Left cardiac atrium (tissue), 4 donors: ENCODE measurements at regions not wholly inside any gene's neighbourhood (a gene's known extent, or its start where the extent isn't known, plus 50 kb on each side); places are given as distances from the start of the nearest gene placed in this dataset.
A peak's percentile ranks its signal among the peaks of the same experiment; 100 is the strongest.

ENCODE experiments used
- ATAC-seq, 2 donors: fragments of 200-7000 bp; cut with Tn5 transposase; one replicate each; pipeline ENCODE4 v1.9.1; 2020; ENCODE audit warnings: mild to moderate bottlenecking in 2 of 2, moderate library complexity in 2 of 2
- DNase-seq: peaks from one replicate; pipeline ENCODE4 v3.0.0-alpha.2; 2020
- intact Hi-C, 2 donors: fragments of 100-400 bp; cut with DNase I; formaldehyde crosslinking; loops; one replicate each; pipeline versions ENCODE4 v1.14.1 to v1.15.1; 2022 to 2023
- donor health status: DM: no; HTN: yes; CAD: no.
- donor health status: DM: no; HTN: yes; CAD: no; lungs with severe emphysema.
- donor health status: DM: yes; HTN: yes; CAD: no.
- donor health status: Dilated cardiomyopathy.

GRCh38 chr16:64136743-64137142, 985.1 kb downstream of the CDH11 start:
- DNase-seq (no peak), ATAC-seq (no peak)
- intact Hi-C loops, result no loop called here

- ATAC-seq (no peak), DNase-seq (no peak)
- intact Hi-C loops, result no loop called here
Observed at GRCh38 chr16:64136314-64136713, 985.5 kb downstream of the CDH11 start.

- intact Hi-C loops, result no loop called here
- ATAC-seq (no peak), DNase-seq (no peak)
Observed at GRCh38 chr16:64133366-64133765, 988.5 kb downstream of the CDH11 start.

GRCh38 chr16:64132759-64133361, 989.0 kb downstream of the CDH11 start:
- intact Hi-C loops, result no loop called here
- no peak for DNase-seq

GRCh38 chr16:64132190-64132589, 989.7 kb downstream of the CDH11 start:
- DNase-seq (no peak), ATAC-seq (no peak)
- intact Hi-C loops, result no loop called here

More at GRCh38 chr16:64132759-64133361, 989.0 kb downstream of the CDH11 start:
- ATAC-seq, result no peak

GRCh38 chr16:64131423-64131822, 990.4 kb downstream of the CDH11 start:
- no peak for DNase-seq
- intact Hi-C loops, result no loop called here
- ATAC-seq, result no peak

GRCh38 chr16:64130140-64130539, 991.7 kb downstream of the CDH11 start:
- intact Hi-C loops, result no loop called here
- ATAC-seq (no peak), DNase-seq (no peak)

GRCh38 chr16:64122177-64122576, 999.7 kb downstream of the CDH11 start:
- intact Hi-C loops, result no loop called here
- no peak for DNase-seq
- no peak for ATAC-seq

GRCh38 chr16:64121473-64121872, 1000.4 kb downstream of the CDH11 start:
- DNase-seq (no peak), ATAC-seq (no peak)
- intact Hi-C loops, result no loop called here

GRCh38 chr16:64116151-64116550, 1005.7 kb downstream of the CDH11 start:
- intact Hi-C loops, result no loop called here
- DNase-seq, result no peak
- ATAC-seq, result no peak

- intact Hi-C loops, result no loop called here
- ATAC-seq (no peak), DNase-seq (no peak)
Observed at GRCh38 chr16:64109241-64109640, 1012.6 kb downstream of the CDH11 start.

- intact Hi-C loops, result no loop called here
- DNase-seq (no peak), ATAC-seq (no peak)
Observed at GRCh38 chr16:64102654-64103053, 1019.2 kb downstream of the CDH11 start.

GRCh38 chr16:64098451-64098850, 1023.4 kb downstream of the CDH11 start:
- ATAC-seq, result no peak
- intact Hi-C loops, result loop anchor here in 1 of 2 donors (5.0 kb wide), 1 partner anchor 1019 kb away; no protein-coding TSS in a partner anchor
- no peak for DNase-seq

- DNase-seq (no peak), ATAC-seq (no peak)
- intact Hi-C loops, result loop anchor here in 1 of 2 donors (5.0 kb wide), 1 partner anchor 1021 kb away; no protein-coding TSS in a partner anchor
Observed at GRCh38 chr16:64096689-64097088, 1025.2 kb downstream of the CDH11 start.

GRCh38 chr16:64094992-64095634, 1026.8 kb downstream of the CDH11 start:
- ATAC-seq (no peak), DNase-seq (no peak)
- intact Hi-C loops, result loop anchor here in 1 of 2 donors (5.0 kb wide), 2 partner anchors 362 to 1022 kb away; no protein-coding TSS in a partner anchor

GRCh38 chr16:64094181-64094965, 1027.5 kb downstream of the CDH11 start:
- DNase-seq, result no peak
- peak in 1 of 2 donors; percentile 44 for ATAC-seq
- intact Hi-C loops, result loop anchor here in 1 of 2 donors (5.0 kb wide), 1 partner anchor 363 kb away; no protein-coding TSS in a partner anchor

- ATAC-seq (no peak), DNase-seq (no peak)
- intact Hi-C loops, result loop anchor here in 1 of 2 donors (5.0 kb wide), 1 partner anchor 365 kb away; no protein-coding TSS in a partner anchor
Observed at GRCh38 chr16:64092271-64092670, 1029.6 kb downstream of the CDH11 start.

GRCh38 chr16:64090327-64090726, 1031.5 kb downstream of the CDH11 start:
- ATAC-seq, result no peak
- intact Hi-C loops, result loop anchor here in 1 of 2 donors (5.0 kb wide), 1 partner anchor 367 kb away; no protein-coding TSS in a partner anchor
- DNase-seq, result no peak

- intact Hi-C loops, result loop anchor here (5.0 kb wide), 2 partner anchors 363 to 368 kb away; no protein-coding TSS in a partner anchor
- DNase-seq (no peak), ATAC-seq (no peak)
Observed at GRCh38 chr16:64089697-64090096, 1032.2 kb downstream of the CDH11 start.

- no peak for DNase-seq
- intact Hi-C loops, result loop anchor here in 1 of 2 donors (5.0 kb wide), 1 partner anchor 363 kb away; no protein-coding TSS in a partner anchor
- no peak for ATAC-seq
Observed at GRCh38 chr16:64088838-64089237, 1033.0 kb downstream of the CDH11 start.
